ENCODE measurements at regions not wholly inside any gene's neighbourhood (a gene's known extent, or its start where the extent isn't known, plus 50 kb on each side); places are given as distances from the start of the nearest gene placed in this dataset.

- no peaks in the 10 kb centered on the region for H3K36me3 Mint-ChIP-seq
- no peak overlapping the region for H3K27ac Mint-ChIP-seq
- no peak for DNase-seq (ENCODE audit: extremely low spot score, unreplicated experiment)
- H3K9me3 Mint-ChIP-seq, result peaks cover 5% of the 10 kb centered on the region
- H3K27me3 Mint-ChIP-seq, result no peaks in the 10 kb centered on the region
- no peak overlapping the region for H3K4me3 Mint-ChIP-seq
- no peak for TF ChIP-seq CTCF (conservative IDR thresholded peaks at IDR 0.05)
- H3K4me1 Mint-ChIP-seq (ENCODE audit: unreplicated experiment), result no peaks in the 10 kb centered on the region
Observed at GRCh38 chr17:17421346-17422216, 55.2 kb upstream of the MED9 start.

- Mint-ChIP-seq H3K4me1 (ENCODE audit: unreplicated experiment) (no peaks in the 10 kb centered on the region), H3K27me3 (peaks cover 5% of the 10 kb centered on the region), H3K4me3 (no peak overlapping the region), H3K27ac (no peak overlapping the region), H3K36me3 (no peaks in the 10 kb centered on the region), H3K9me3 (peaks cover 5% of the 10 kb centered on the region)
- TF ChIP-seq CTCF (conservative IDR thresholded peaks at IDR 0.05), result no peak
- DNase-seq (ENCODE audit: extremely low spot score, unreplicated experiment), result no peak
Observed at GRCh38 chr17:17422217-17422610, 54.6 kb upstream of the MED9 start.

- no peak overlapping the region for H3K27ac Mint-ChIP-seq
- no peak for DNase-seq (ENCODE audit: extremely low spot score, unreplicated experiment)
- peaks cover 6% of the 10 kb centered on the region for H3K27me3 Mint-ChIP-seq
- H3K4me1 Mint-ChIP-seq (ENCODE audit: unreplicated experiment), result no peaks in the 10 kb centered on the region
- H3K9me3 Mint-ChIP-seq, result peaks cover 5% of the 10 kb centered on the region
- no peak overlapping the region for H3K4me3 Mint-ChIP-seq
- no peak for TF ChIP-seq CTCF (conservative IDR thresholded peaks at IDR 0.05)
- H3K36me3 Mint-ChIP-seq, result no peaks in the 10 kb centered on the region
Observed at GRCh38 chr17:17422641-17423040, 54.2 kb upstream of the MED9 start.

- H3K27ac Mint-ChIP-seq, result no peak overlapping the region
- H3K27me3 Mint-ChIP-seq, result peaks cover 6% of the 10 kb centered on the region
- no peak for TF ChIP-seq CTCF (conservative IDR thresholded peaks at IDR 0.05)
- H3K4me3 Mint-ChIP-seq, result no peak overlapping the region
- no peaks in the 10 kb centered on the region for H3K4me1 Mint-ChIP-seq (ENCODE audit: unreplicated experiment)
- peaks cover 5% of the 10 kb centered on the region for H3K9me3 Mint-ChIP-seq
- DNase-seq (ENCODE audit: extremely low spot score, unreplicated experiment), result no peak
- H3K36me3 Mint-ChIP-seq, result no peaks in the 10 kb centered on the region
Observed at GRCh38 chr17:17423656-17424055, 53.1 kb upstream of the MED9 start.

GRCh38 chr17:17424552-17424951, 52.2 kb upstream of the MED9 start:
- H3K36me3 Mint-ChIP-seq, result no peaks in the 10 kb centered on the region
- H3K9me3 Mint-ChIP-seq, result peaks cover 5% of the 10 kb centered on the region
- no peak overlapping the region for H3K27ac Mint-ChIP-seq
- no peaks in the 10 kb centered on the region for H3K4me1 Mint-ChIP-seq (ENCODE audit: unreplicated experiment)
- DNase-seq (ENCODE audit: extremely low spot score, unreplicated experiment), result no peak
- no peak for TF ChIP-seq CTCF (conservative IDR thresholded peaks at IDR 0.05)
- H3K4me3 Mint-ChIP-seq, result no peak overlapping the region
- H3K27me3 Mint-ChIP-seq, result peaks cover 7% of the 10 kb centered on the region
